ENCODE measurements at regions not wholly inside any gene's neighbourhood (a gene's known extent, or its start where the extent isn't known, plus 50 kb on each side); places are given as distances from the start of the nearest gene placed in this dataset.

GRCh38 chr13:82817133-82817532 lies 1065.1 kb downstream of the SLITRK1 start:
- no peak for DNase-seq (ENCODE audit: low read depth in 2 of 2)

- DNase-seq (ENCODE audit: low read depth in 2 of 2) = no peak
Measured at GRCh38 chr13:82815791-82816190, 1066.5 kb downstream of the SLITRK1 start.

GRCh38 chr13:82803341-82803740 lies 1078.9 kb downstream of the SLITRK1 start:
- DNase-seq (ENCODE audit: low read depth in 2 of 2) = no peak

- DNase-seq (ENCODE audit: low read depth in 2 of 2) = no peak
Measured at GRCh38 chr13:82802528-82802927, 1079.7 kb downstream of the SLITRK1 start.

- no peak for DNase-seq (ENCODE audit: low read depth in 2 of 2)
Measured at GRCh38 chr13:82800391-82800790, 1081.9 kb downstream of the SLITRK1 start.

GRCh38 chr13:82797876-82798275 lies 1084.4 kb downstream of the SLITRK1 start:
- no peak for DNase-seq (ENCODE audit: low read depth in 2 of 2)

GRCh38 chr13:82791035-82791434 lies 1091.2 kb downstream of the SLITRK1 start:
- no peak for DNase-seq (ENCODE audit: low read depth in 2 of 2)

GRCh38 chr13:82772816-82773215 lies 1109.5 kb downstream of the SLITRK1 start:
- DNase-seq (ENCODE audit: low read depth in 2 of 2) = no peak

GRCh38 chr13:82766732-82767321 lies 1115.4 kb downstream of the SLITRK1 start:
- no peak for DNase-seq (ENCODE audit: low read depth in 2 of 2)

GRCh38 chr13:82758044-82758443 lies 1124.2 kb downstream of the SLITRK1 start:
- no peak for DNase-seq (ENCODE audit: low read depth in 2 of 2)

GRCh38 chr13:82751206-82751605 lies 1131.1 kb downstream of the SLITRK1 start:
- no peak for DNase-seq (ENCODE audit: low read depth in 2 of 2)

- no peak for DNase-seq (ENCODE audit: low read depth in 2 of 2)
Measured at GRCh38 chr13:82749551-82749950, 1132.7 kb downstream of the SLITRK1 start.

GRCh38 chr13:82747958-82748357 lies 1134.3 kb downstream of the SLITRK1 start:
- no peak for DNase-seq (ENCODE audit: low read depth in 2 of 2)

- no peak for DNase-seq (ENCODE audit: low read depth in 2 of 2)
Measured at GRCh38 chr13:82747291-82747690, 1135.0 kb downstream of the SLITRK1 start.

GRCh38 chr13:82740442-82740841 lies 1141.8 kb downstream of the SLITRK1 start:
- DNase-seq (ENCODE audit: low read depth in 2 of 2) = no peak

GRCh38 chr13:82739881-82740280 lies 1142.4 kb downstream of the SLITRK1 start:
- no peak for DNase-seq (ENCODE audit: low read depth in 2 of 2)

- no peak for DNase-seq (ENCODE audit: low read depth in 2 of 2)
Measured at GRCh38 chr13:82729401-82729800, 1152.9 kb downstream of the SLITRK1 start.

- no peak for DNase-seq (ENCODE audit: low read depth in 2 of 2)
Measured at GRCh38 chr13:82720986-82721385, 1161.3 kb downstream of the SLITRK1 start.

GRCh38 chr13:82719987-82720386 lies 1162.3 kb downstream of the SLITRK1 start:
- no peak for DNase-seq (ENCODE audit: low read depth in 2 of 2)

GRCh38 chr13:82717249-82717648 lies 1165.0 kb downstream of the SLITRK1 start:
- DNase-seq (ENCODE audit: low read depth in 2 of 2) = no peak

- no peak for DNase-seq (ENCODE audit: low read depth in 2 of 2)
Measured at GRCh38 chr13:82713687-82714405, 1168.4 kb downstream of the SLITRK1 start.

- DNase-seq (ENCODE audit: low read depth in 2 of 2) = no peak
Measured at GRCh38 chr13:82702513-82702912, 1179.8 kb downstream of the SLITRK1 start.

- no peak for DNase-seq (ENCODE audit: low read depth in 2 of 2)
Measured at GRCh38 chr13:82701020-82701419, 1181.3 kb downstream of the SLITRK1 start.

GRCh38 chr13:82698941-82699340 lies 1183.3 kb downstream of the SLITRK1 start:
- DNase-seq (ENCODE audit: low read depth in 2 of 2) = no peak
